Endothelial cell (in vitro differentiated cells): ENCODE measurements at regions not wholly inside any gene's neighbourhood (a gene's known extent, or its start where the extent isn't known, plus 50 kb on each side); places are given as distances from the start of the nearest gene placed in this dataset.
A peak's percentile ranks its signal among the peaks of the same experiment; 100 is the strongest.

ENCODE experiments used
- DNase-seq: peaks from one replicate; pipeline ENCODE4 v3.0.0; 2021; ENCODE audit warnings: low spot score
- H3K27ac Mint-ChIP-seq: one replicate; pipeline ENCODE4 v1.8.0; 2021; ENCODE audit warnings: mixed read lengths, inconsistent platforms; ENCODE audit not compliant: unreplicated experiment
- H3K27me3 Mint-ChIP-seq: one replicate; pipeline ENCODE4 v1.8.0; 2021; ENCODE audit warnings: mild to moderate bottlenecking, moderate library complexity, mixed read lengths, inconsistent platforms; ENCODE audit not compliant: unreplicated experiment
- H3K36me3 Mint-ChIP-seq: one replicate; pipeline ENCODE4 v1.8.0; 2021; ENCODE audit warnings: mild to moderate bottlenecking, low read depth, mixed read lengths, inconsistent platforms; ENCODE audit not compliant: unreplicated experiment
- H3K4me1 Mint-ChIP-seq: one replicate; pipeline ENCODE4 v1.8.0; 2021; ENCODE audit warnings: mild to moderate bottlenecking, mixed read lengths, inconsistent platforms; ENCODE audit not compliant: unreplicated experiment
- H3K4me3 Mint-ChIP-seq: one replicate; pipeline ENCODE4 v1.8.0; 2021; ENCODE audit warnings: mild to moderate bottlenecking, mixed read lengths, inconsistent platforms; ENCODE audit not compliant: unreplicated experiment
- H3K9me3 Mint-ChIP-seq: one replicate; pipeline ENCODE4 v1.8.0; 2021; ENCODE audit warnings: mixed read lengths, inconsistent platforms; ENCODE audit not compliant: unreplicated experiment
- CTCF ChIP-seq: fragments of 200-600 bp; sonication (generic); IDR thresholded peaks from one replicate; pipeline ENCODE4 v1.5.0; 2021; ENCODE audit warnings: antibody characterized with exemption; ENCODE audit not compliant: unreplicated experiment

DNA sequence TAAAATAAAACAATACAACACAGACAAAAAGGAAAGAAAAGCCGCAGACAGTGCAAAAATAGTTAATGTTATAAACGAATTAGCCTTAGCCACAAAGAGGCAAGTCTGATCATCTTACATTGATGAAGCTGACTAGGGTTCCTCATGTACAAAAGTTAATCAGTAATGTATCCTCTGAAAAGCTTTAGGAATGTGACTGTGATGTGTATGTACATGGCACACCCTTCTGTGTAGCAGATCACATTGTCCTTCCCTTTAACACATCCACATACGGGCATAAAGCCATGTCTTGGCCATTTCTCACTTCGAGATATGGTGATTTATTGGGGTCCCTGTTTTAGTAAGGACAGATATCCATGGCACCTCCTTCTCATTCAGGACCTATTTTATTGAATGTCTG, 1327.5 kb upstream of the CDH8 start:
- H3K27ac Mint-ChIP-seq: no peak overlapping the region
- no peaks in the 10 kb centered on the region for H3K9me3 Mint-ChIP-seq
- peaks cover 20% of the 10 kb centered on the region for H3K4me1 Mint-ChIP-seq
- H3K27me3 Mint-ChIP-seq: no peaks in the 10 kb centered on the region
- no peak for DNase-seq
- no peak overlapping the region for H3K4me3 Mint-ChIP-seq
- no peaks in the 10 kb centered on the region for H3K36me3 Mint-ChIP-seq
- no peak for TF ChIP-seq CTCF

DNA sequence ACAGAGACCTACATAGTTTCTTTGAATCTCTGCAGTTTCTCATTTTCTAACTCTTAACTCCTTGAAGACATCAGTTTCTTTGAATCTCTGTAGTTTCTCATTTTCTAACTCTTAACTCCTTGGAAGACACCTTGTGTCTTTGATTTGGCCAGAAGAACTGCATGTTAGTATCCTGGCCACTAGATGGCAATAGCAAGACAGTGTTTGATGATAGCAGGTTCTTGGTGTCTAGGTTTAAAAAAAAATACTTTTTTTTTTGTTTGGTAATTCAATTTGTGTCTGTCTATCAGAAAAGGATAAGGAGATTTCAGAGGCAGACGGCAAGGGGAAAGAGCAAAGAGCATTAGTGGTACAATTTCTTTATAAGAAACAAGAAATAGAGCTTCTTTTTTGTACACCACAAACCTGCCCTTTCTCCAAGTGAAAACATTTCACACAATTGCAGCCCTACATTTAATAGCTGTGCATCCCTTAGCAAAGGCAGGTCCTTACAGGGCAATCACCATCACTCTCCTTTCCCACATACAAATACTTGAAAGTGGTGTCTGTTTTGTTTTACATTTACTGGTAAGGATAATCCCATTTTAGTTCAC, 1324.9 kb upstream of the CDH8 start:
- peak; percentile 67 for TF ChIP-seq CTCF
- Mint-ChIP-seq H3K27ac (no peak overlapping the region), H3K27me3 (no peaks in the 10 kb centered on the region), H3K4me3 (no peak overlapping the region), H3K9me3 (no peaks in the 10 kb centered on the region), H3K4me1 (peaks cover 31% of the 10 kb centered on the region), H3K36me3 (no peaks in the 10 kb centered on the region)
- peak; percentile 20 for DNase-seq

DNA sequence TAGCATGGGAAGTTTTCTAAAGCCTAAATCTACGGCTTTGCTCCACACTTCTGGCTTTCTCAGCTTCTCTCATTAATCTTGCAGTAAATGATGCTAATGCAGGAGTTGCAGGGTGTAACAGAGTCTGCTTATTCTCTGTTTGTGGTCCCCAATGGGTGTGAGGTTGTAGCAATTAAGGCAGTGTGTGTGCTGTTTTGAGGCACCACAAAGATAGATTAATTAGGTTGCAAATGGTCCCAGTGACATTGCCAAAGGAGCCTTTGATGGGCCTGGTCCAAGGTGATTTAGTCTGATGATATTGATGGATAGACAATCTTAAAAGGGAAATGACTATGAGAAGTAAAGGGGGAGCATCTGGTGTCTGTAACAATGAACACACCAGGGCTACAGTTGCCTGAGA, 1313.7 kb upstream of the CDH8 start:
- Mint-ChIP-seq H3K4me1 (no peaks in the 10 kb centered on the region), H3K4me3 (no peak overlapping the region), H3K27ac (no peak overlapping the region), H3K27me3 (no peaks in the 10 kb centered on the region), H3K36me3 (no peaks in the 10 kb centered on the region), H3K9me3 (no peaks in the 10 kb centered on the region)
- TF ChIP-seq CTCF: no peak
- DNase-seq: no peak

DNA sequence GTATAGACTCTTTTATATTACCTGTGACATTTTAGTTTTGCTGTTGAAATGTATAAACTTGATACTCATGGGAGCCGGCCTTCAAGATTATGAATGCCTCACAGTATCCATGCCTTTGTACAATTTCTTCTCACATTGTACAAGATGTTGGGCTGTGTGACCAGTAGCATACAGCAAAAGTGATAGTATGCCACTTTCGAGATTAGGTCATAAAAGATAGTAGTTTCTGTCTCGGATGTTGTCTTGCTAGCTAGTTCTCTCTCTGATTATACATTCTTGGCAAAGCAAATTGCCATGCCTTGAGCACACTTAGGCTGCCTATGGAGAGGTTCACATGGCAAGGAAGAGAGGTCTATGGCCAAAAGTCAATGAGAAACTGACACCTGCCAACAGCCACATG, 1309.8 kb upstream of the CDH8 start:
- Mint-ChIP-seq H3K4me3 (no peak overlapping the region), H3K36me3 (no peaks in the 10 kb centered on the region), H3K4me1 (no peaks in the 10 kb centered on the region), H3K27ac (no peak overlapping the region), H3K27me3 (no peaks in the 10 kb centered on the region), H3K9me3 (no peaks in the 10 kb centered on the region)
- no peak for TF ChIP-seq CTCF
- DNase-seq: no peak

DNA sequence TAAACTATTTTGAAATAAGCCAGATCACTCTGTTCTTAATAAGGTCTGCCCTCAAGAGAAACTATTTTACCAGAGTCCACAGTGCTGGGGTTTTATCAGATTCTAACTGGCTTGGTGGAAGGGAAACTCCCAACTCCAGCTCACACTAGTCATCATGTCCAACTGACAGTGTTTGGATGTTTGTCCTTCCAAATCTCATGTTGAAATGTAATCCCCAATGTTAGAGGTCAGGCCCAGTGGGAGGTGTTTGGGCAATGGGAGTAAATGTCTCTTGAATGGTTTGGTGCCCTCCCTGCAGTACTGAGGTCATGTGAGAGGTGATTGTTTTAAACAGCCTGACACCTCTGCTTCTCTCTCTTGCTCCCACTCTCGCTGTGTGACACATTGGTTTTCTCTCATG, 1301.0 kb upstream of the CDH8 start:
- H3K36me3 Mint-ChIP-seq: no peaks in the 10 kb centered on the region
- no peaks in the 10 kb centered on the region for H3K4me1 Mint-ChIP-seq
- no peaks in the 10 kb centered on the region for H3K27me3 Mint-ChIP-seq
- H3K4me3 Mint-ChIP-seq: no peak overlapping the region
- no peak for TF ChIP-seq CTCF
- no peaks in the 10 kb centered on the region for H3K9me3 Mint-ChIP-seq
- H3K27ac Mint-ChIP-seq: no peak overlapping the region
- no peak for DNase-seq
